Astrocyte (in vitro differentiated cells and primary cell): ENCODE measurements at regions not wholly inside any gene's neighbourhood (a gene's known extent, or its start where the extent isn't known, plus 50 kb on each side); places are given as distances from the start of the nearest gene placed in this dataset.

Experiments used
- EZH2 ChIP-seq: IDR thresholded peaks from 2 replicates; pipeline ENCODE4 v1.6.1; 2012; ENCODE audit warnings: mild to moderate bottlenecking, low read length, inconsistent platforms; ENCODE audit not compliant: insufficient read depth
- TF ChIP-seq, protein P1 (sequence below): IDR thresholded peaks from 2 replicates; pipeline ENCODE4 v1.5.1; 2011; ENCODE audit warnings: low read depth, mild to moderate bottlenecking, inconsistent platforms, low read length, moderate library complexity; ENCODE audit not compliant: insufficient read depth

DNA sequence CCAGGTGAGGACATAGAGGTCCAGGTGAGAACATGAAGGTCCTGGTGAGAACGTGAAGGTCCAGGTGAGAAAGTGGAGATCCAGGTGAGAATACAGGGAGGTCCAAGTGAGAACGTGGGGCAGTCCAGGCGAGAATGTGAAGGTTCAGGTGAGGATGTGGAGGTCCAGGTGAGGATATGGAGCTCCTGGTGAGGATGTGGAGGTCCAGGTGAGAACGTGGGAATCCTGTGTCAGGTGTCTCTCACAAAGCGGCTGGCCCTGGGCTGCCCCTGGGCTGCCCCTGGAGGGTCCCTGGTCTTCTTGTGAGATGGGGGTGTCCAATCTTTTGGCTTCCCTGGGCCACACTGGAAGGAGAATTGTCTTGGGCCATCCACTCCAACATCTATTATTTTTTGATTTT lies 133.4 kb downstream of the MRPL36 start:
- TF ChIP-seq, protein P1, sequence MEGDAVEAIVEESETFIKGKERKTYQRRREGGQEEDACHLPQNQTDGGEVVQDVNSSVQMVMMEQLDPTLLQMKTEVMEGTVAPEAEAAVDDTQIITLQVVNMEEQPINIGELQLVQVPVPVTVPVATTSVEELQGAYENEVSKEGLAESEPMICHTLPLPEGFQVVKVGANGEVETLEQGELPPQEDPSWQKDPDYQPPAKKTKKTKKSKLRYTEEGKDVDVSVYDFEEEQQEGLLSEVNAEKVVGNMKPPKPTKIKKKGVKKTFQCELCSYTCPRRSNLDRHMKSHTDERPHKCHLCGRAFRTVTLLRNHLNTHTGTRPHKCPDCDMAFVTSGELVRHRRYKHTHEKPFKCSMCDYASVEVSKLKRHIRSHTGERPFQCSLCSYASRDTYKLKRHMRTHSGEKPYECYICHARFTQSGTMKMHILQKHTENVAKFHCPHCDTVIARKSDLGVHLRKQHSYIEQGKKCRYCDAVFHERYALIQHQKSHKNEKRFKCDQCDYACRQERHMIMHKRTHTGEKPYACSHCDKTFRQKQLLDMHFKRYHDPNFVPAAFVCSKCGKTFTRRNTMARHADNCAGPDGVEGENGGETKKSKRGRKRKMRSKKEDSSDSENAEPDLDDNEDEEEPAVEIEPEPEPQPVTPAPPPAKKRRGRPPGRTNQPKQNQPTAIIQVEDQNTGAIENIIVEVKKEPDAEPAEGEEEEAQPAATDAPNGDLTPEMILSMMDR: no peak
- no peak for TF ChIP-seq EZH2
